GM18909 (cell line): ENCODE measurements at regions not wholly inside any gene's neighbourhood (a gene's known extent, or its start where the extent isn't known, plus 50 kb on each side); places are given as distances from the start of the nearest gene placed in this dataset.
"Not testable (repeated sequence)": the region's sequence is repeated elsewhere in the genome, so short reads cannot be mapped to it uniquely, and the experiment has no call there.

Experiments
- ATAC-seq: cut with Tn5 transposase; IDR thresholded peaks from one replicate; pipeline ENCODE4 v1.9.1; 2021; ENCODE audit warnings: mild to moderate bottlenecking; ENCODE audit not compliant: unreplicated experiment, poor library complexity

- no peak for ATAC-seq
Observed at GRCh38 chrX:82723806-82724205, 784.3 kb upstream of the POU3F4 start.

- ATAC-seq, result not testable (repeated sequence)
Observed at GRCh38 chrX:82727436-82727835, 780.7 kb upstream of the POU3F4 start.

GRCh38 chrX:82732861-82733260, 775.2 kb upstream of the POU3F4 start:
- no peak for ATAC-seq

- peak; percentile 61 for ATAC-seq
Observed at GRCh38 chrX:82734140-82734539, 774.0 kb upstream of the POU3F4 start.

GRCh38 chrX:82738313-82738712, 769.8 kb upstream of the POU3F4 start:
- ATAC-seq, result not testable (repeated sequence)

GRCh38 chrX:82742351-82742750, 765.7 kb upstream of the POU3F4 start:
- no peak for ATAC-seq

GRCh38 chrX:82745725-82746124, 762.4 kb upstream of the POU3F4 start:
- not testable (repeated sequence) for ATAC-seq

GRCh38 chrX:82748906-82749505, 759.1 kb upstream of the POU3F4 start:
- ATAC-seq, result no peak

GRCh38 chrX:82756272-82756671, 751.8 kb upstream of the POU3F4 start:
- ATAC-seq, result no peak

GRCh38 chrX:82757614-82758013, 750.5 kb upstream of the POU3F4 start:
- no peak for ATAC-seq

- no peak for ATAC-seq
Observed at GRCh38 chrX:82764521-82764920, 743.6 kb upstream of the POU3F4 start.

GRCh38 chrX:82765811-82766210, 742.3 kb upstream of the POU3F4 start:
- ATAC-seq, result no peak

GRCh38 chrX:82775426-82775825, 732.7 kb upstream of the POU3F4 start:
- ATAC-seq, result no peak

GRCh38 chrX:82782014-82782413, 726.1 kb upstream of the POU3F4 start:
- ATAC-seq, result no peak

- not testable (repeated sequence) for ATAC-seq
Observed at GRCh38 chrX:82812902-82813301, 695.2 kb upstream of the POU3F4 start.

- no peak for ATAC-seq
Observed at GRCh38 chrX:82813671-82814078, 694.4 kb upstream of the POU3F4 start.

- no peak for ATAC-seq
Observed at GRCh38 chrX:82816001-82816400, 692.1 kb upstream of the POU3F4 start.

- ATAC-seq, result no peak
Observed at GRCh38 chrX:82816562-82816961, 691.5 kb upstream of the POU3F4 start.

GRCh38 chrX:82842286-82842685, 665.8 kb upstream of the POU3F4 start:
- ATAC-seq, result no peak

GRCh38 chrX:82848111-82848510, 660.0 kb upstream of the POU3F4 start:
- no peak for ATAC-seq
